ENCODE measurements at regions not wholly inside any gene's neighbourhood (a gene's known extent, or its start where the extent isn't known, plus 50 kb on each side); places are given as distances from the start of the nearest gene placed in this dataset.

DNA sequence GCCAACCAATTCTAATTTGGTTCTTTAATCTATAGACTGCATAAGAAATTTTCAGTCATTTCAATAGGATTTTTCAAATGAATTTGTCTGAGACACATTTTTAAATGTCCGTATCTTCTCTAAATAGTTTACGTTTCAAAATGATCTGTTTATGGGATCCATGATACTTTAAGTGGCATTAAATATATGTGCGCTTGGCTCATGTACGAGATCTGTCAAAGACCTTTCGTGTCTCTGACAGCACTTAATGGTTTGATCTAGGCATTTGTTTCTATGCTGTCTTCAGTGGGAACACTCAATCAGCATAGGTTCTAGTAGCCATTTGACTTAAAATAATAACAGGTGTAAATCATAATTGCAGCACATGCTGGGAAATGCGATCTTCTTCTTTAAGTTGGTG, 731.0 kb downstream of the CENPC start:
- dilution Hi-C loops (cut with MboI; ENCODE audit: extremely low pct_ligation_motif_present, low sequenced_read_pairs), result no loop called here
- DNase-seq (ENCODE audit: low read depth, low spot score) (no peak), FAIRE-seq (no peak)
- ChIA-PET POLR2A (no interaction called here), CTCF (no interaction called here)
- Histone ChIP-seq H2AFZ (ENCODE audit: low read depth, low read length) (no peak overlapping the region), H3K9me1 (replicated peaks; ENCODE audit: control insufficient read depth, extremely low read depth, insufficient read depth, low read length) (no peaks in the 10 kb centered on the region), H3K4me2 (ENCODE audit: insufficient read depth, low read length) (no peak overlapping the region), H3K4me1 (ENCODE audit: control insufficient read depth, extremely low read depth, insufficient read depth, low read length) (no peaks in the 10 kb centered on the region), H3K9me3 (replicated peaks; ENCODE audit: control insufficient read depth, insufficient read depth, low read length) (no peaks in the 10 kb centered on the region), H3K27ac (ENCODE audit: insufficient read depth, low read depth, low read length) (no peak overlapping the region), H3K79me2 (ENCODE audit: control insufficient read depth, insufficient read depth, low read length) (no peaks in the 10 kb centered on the region), H3K36me3 (ENCODE audit: control insufficient read depth in 2 of 2, extremely low read depth in 1 of 2, insufficient read depth in 2 of 2, low read length in 2 of 2) (no peaks in the 10 kb centered on the region), H4K20me1 (replicated peaks; ENCODE audit: control insufficient read depth, extremely low read depth, insufficient read depth, low read length) (no peaks in the 10 kb centered on the region), H3K4me3 (replicated peaks in 1 of 3; ENCODE audit: insufficient read depth in 1 of 3, low read depth in 1 of 3, low read length in 3 of 3) (no peak overlapping the region), H3K27me3 (ENCODE audit: control insufficient read depth in 2 of 2, insufficient read depth in 2 of 2, low read length in 2 of 2) (no peaks in the 10 kb centered on the region), H3K9ac (replicated peaks; ENCODE audit: extremely low read depth, insufficient read depth, low read length) (no peak overlapping the region)
- intact Hi-C loops (cut with micrococcal nuclease), result no loop called here
- no TSS peak for BruUV-seq (replicated peaks)
- TF ChIP-seq FOS (IDR thresholded peaks at IDR 0.05; ENCODE audit: borderline replicate concordance, insufficient read depth, low read length), result no peak

- H3K79me2 ChIP-seq (ENCODE audit: control insufficient read depth, insufficient read depth, low read length), result no peaks in the 10 kb centered on the region
- H3K4me3 ChIP-seq (replicated peaks in 1 of 3; ENCODE audit: insufficient read depth in 1 of 3, low read depth in 1 of 3, low read length in 3 of 3), result no peak overlapping the region
- dilution Hi-C loops (cut with MboI; ENCODE audit: extremely low pct_ligation_motif_present, low sequenced_read_pairs), result no loop called here
- no peak overlapping the region for H2AFZ ChIP-seq (ENCODE audit: low read depth, low read length)
- intact Hi-C loops (cut with micrococcal nuclease), result no loop called here
- H3K27ac ChIP-seq (ENCODE audit: insufficient read depth, low read depth, low read length), result no peak overlapping the region
- no peaks in the 10 kb centered on the region for H4K20me1 ChIP-seq (replicated peaks; ENCODE audit: control insufficient read depth, extremely low read depth, insufficient read depth, low read length)
- FAIRE-seq, result no peak
- DNase-seq (ENCODE audit: low read depth, low spot score), result no peak
- H3K9me1 ChIP-seq (replicated peaks; ENCODE audit: control insufficient read depth, extremely low read depth, insufficient read depth, low read length), result no peaks in the 10 kb centered on the region
- TF ChIP-seq POLR2AphosphoS5 (IDR thresholded peaks at IDR 0.05; ENCODE audit: insufficient read depth, low read depth, low read length) (no peak), CTCF (IDR thresholded peaks at IDR 0.05; ENCODE audit: extremely low read depth in 1 of 2, insufficient read depth in 1 of 2, low read depth in 1 of 2, low read length in 2 of 2) (no peak), JUN (IDR thresholded peaks at IDR 0.05; ENCODE audit: borderline replicate concordance, insufficient read depth, insufficient read length, low read depth) (no peak), MAX (IDR thresholded peaks at IDR 0.05; ENCODE audit: insufficient read depth, insufficient read length) (no peak), MYC (IDR thresholded peaks at IDR 0.05; ENCODE audit: low read depth, low read length) (no peak), FOS (IDR thresholded peaks at IDR 0.05; ENCODE audit: borderline replicate concordance, insufficient read depth, low read length) (no peak), POLR2A (IDR thresholded peaks at IDR 0.05; ENCODE audit: low read depth, low read length) (no peak), EZH2 (IDR thresholded peaks at IDR 0.05; ENCODE audit: borderline replicate concordance, low read depth, low read length, severe bottlenecking) (no peak), GATA2 (IDR thresholded peaks at IDR 0.05; ENCODE audit: insufficient read depth, insufficient read length, low read depth, low read length) (no peak)
- no peaks in the 10 kb centered on the region for H3K9me3 ChIP-seq (replicated peaks; ENCODE audit: control insufficient read depth, insufficient read depth, low read length)
- no peaks in the 10 kb centered on the region for H3K4me1 ChIP-seq (ENCODE audit: control insufficient read depth, extremely low read depth, insufficient read depth, low read length)
- no peak overlapping the region for H3K4me2 ChIP-seq (ENCODE audit: insufficient read depth, low read length)
- CTCF ChIA-PET, result no interaction called here
- H3K27me3 ChIP-seq (ENCODE audit: control insufficient read depth in 2 of 2, insufficient read depth in 2 of 2, low read length in 2 of 2), result no peaks in the 10 kb centered on the region
- H3K36me3 ChIP-seq (ENCODE audit: control insufficient read depth in 2 of 2, extremely low read depth in 1 of 2, insufficient read depth in 2 of 2, low read length in 2 of 2), result no peaks in the 10 kb centered on the region
- POLR2A ChIA-PET, result no interaction called here
- BruUV-seq (replicated peaks), result no TSS peak
- no peak overlapping the region for H3K9ac ChIP-seq (replicated peaks; ENCODE audit: extremely low read depth, insufficient read depth, low read length)
Observed at GRCh38 chr4:66805582-66805981, 739.7 kb downstream of the CENPC start.

All from endothelial cell of umbilical vein (primary cell).